ENCODE measurements at regions not wholly inside any gene's neighbourhood (a gene's known extent, or its start where the extent isn't known, plus 50 kb on each side); places are given as distances from the start of the nearest gene placed in this dataset.

GRCh38 chr3:168684519-168684918, 588.8 kb upstream of the GOLIM4 start:
- Histone ChIP-seq H2AFZ (ENCODE audit: low read depth) (no peak overlapping the region), H3K9me3 (no peaks in the 10 kb centered on the region), H4K20me1 (ENCODE audit: insufficient read depth) (no peaks in the 10 kb centered on the region), H3K79me2 (ENCODE audit: insufficient read depth) (no peaks in the 10 kb centered on the region), H3K9me2 (no peaks in the 10 kb centered on the region), H3F3A (replicated peaks; ENCODE audit: insufficient read depth) (no peaks in the 10 kb centered on the region), H3K4me3 (ENCODE audit: low read depth in 2 of 2, low read length in 1 of 2) (no peak overlapping the region), H3K4me2 (no peak overlapping the region), H3K4me1 (ENCODE audit: control insufficient read depth in 1 of 2, insufficient read depth in 2 of 2, low read depth in 1 of 2, low read length in 1 of 2) (no peaks in the 10 kb centered on the region; a peak in 2 of 4 replicates), H3K27me3 (ENCODE audit: insufficient read depth) (no peaks in the 10 kb centered on the region), H3K36me3 (replicated peaks in 1 of 2; ENCODE audit: control insufficient read depth in 1 of 2, insufficient read depth in 2 of 2, low read length in 1 of 2) (no peaks in the 10 kb centered on the region), H3K27ac (ENCODE audit: low read depth in 2 of 2, low read length in 1 of 2) (no peak overlapping the region), H3K9ac (no peak overlapping the region)
- no peak for DNase-seq
- TF ChIP-seq YY1 (IDR thresholded peaks at IDR 0.05; ENCODE audit: low read depth), result no peak
- no peak for TF ChIP-seq RXRA (IDR thresholded peaks at IDR 0.05; ENCODE audit: borderline replicate concordance, low read depth)
- TF ChIP-seq USF2 (IDR thresholded peaks at IDR 0.05; ENCODE audit: borderline replicate concordance, low read depth, low read length), result no peak
- TF ChIP-seq RCOR1 (IDR thresholded peaks at IDR 0.05; ENCODE audit: low read length), result no peak
- no peak for TF ChIP-seq NFIC (IDR thresholded peaks at IDR 0.05; ENCODE audit: borderline replicate concordance)
- TF ChIP-seq IRF3 (IDR thresholded peaks at IDR 0.05; ENCODE audit: low read depth, low read length), result no peak
- TF ChIP-seq SMC3 (IDR thresholded peaks at IDR 0.05; ENCODE audit: low read depth, low read length), result no peak
- no peak for TF ChIP-seq RAD21 (IDR thresholded peaks at IDR 0.05; ENCODE audit: low read length)
- TF ChIP-seq NRF1 (IDR thresholded peaks at IDR 0.05; ENCODE audit: low read depth, low read length), result no peak
- no peak for TF ChIP-seq GATA2 (CRISPR knock-in tag; IDR thresholded peaks at IDR 0.05)
- TF ChIP-seq ELF1 (IDR thresholded peaks at IDR 0.05), result no peak
- TF ChIP-seq JUND (IDR thresholded peaks at IDR 0.05), result no peak
- CTCF ChIA-PET, result no interaction called here
- POLR2A ChIA-PET, result no interaction called here
- 75% methylated on average over 6 of the region's 6 CpGs for WGBS (ENCODE audit: low lambda C conversion rate)

- ChIA-PET CTCF (interaction anchor here (0.6 to 1.0 kb wide), 4 partner anchors 57 to 1030 kb away, joined by 3 read pairs; no protein-coding TSS in a partner anchor), POLR2A (no interaction called here)
- Histone ChIP-seq H3K79me2 (ENCODE audit: insufficient read depth) (no peaks in the 10 kb centered on the region), H3K4me3 (ENCODE audit: low read depth in 2 of 2, low read length in 1 of 2) (no peak overlapping the region), H3K27ac (ENCODE audit: low read depth in 2 of 2, low read length in 1 of 2) (no peak overlapping the region), H3K36me3 (replicated peaks in 1 of 2; ENCODE audit: control insufficient read depth in 1 of 2, insufficient read depth in 2 of 2, low read length in 1 of 2) (no peaks in the 10 kb centered on the region), H3K27me3 (ENCODE audit: insufficient read depth) (no peaks in the 10 kb centered on the region), H3K9me3 (no peaks in the 10 kb centered on the region), H2AFZ (ENCODE audit: low read depth) (no peak overlapping the region), H4K20me1 (ENCODE audit: insufficient read depth) (no peaks in the 10 kb centered on the region), H3K4me1 (ENCODE audit: control insufficient read depth in 1 of 2, insufficient read depth in 2 of 2, low read depth in 1 of 2, low read length in 1 of 2) (no peaks in the 10 kb centered on the region; a peak in 1 of 4 replicates), H3K9ac (no peak overlapping the region), H3F3A (replicated peaks; ENCODE audit: insufficient read depth) (no peaks in the 10 kb centered on the region), H3K9me2 (no peaks in the 10 kb centered on the region), H3K4me2 (no peak overlapping the region)
- WGBS (ENCODE audit: low lambda C conversion rate), result 42% methylated on average over 1 of the region's 1 CpG
- DNase-seq, result no peak
- TF ChIP-seq RXRA (IDR thresholded peaks at IDR 0.05; ENCODE audit: borderline replicate concordance, low read depth), result no peak
- no peak for TF ChIP-seq SMC3 (IDR thresholded peaks at IDR 0.05; ENCODE audit: low read depth, low read length)
- TF ChIP-seq PBX3 (IDR thresholded peaks at IDR 0.05), result no peak
- no peak for TF ChIP-seq TAF1 (IDR thresholded peaks at IDR 0.05; ENCODE audit: borderline replicate concordance, low read depth, low read length)
- TF ChIP-seq RAD21 (IDR thresholded peaks at IDR 0.05; ENCODE audit: low read length), result no peak
- TF ChIP-seq FOXJ3 (CRISPR knock-in tag; IDR thresholded peaks at IDR 0.05), result no peak
- no peak for TF ChIP-seq MEF2A (IDR thresholded peaks at IDR 0.05; ENCODE audit: borderline replicate concordance, low read depth)
Observed at GRCh38 chr3:168678730-168679129, 583.0 kb upstream of the GOLIM4 start.

Data from SK-N-SH (cell line).